Activated CD4-positive, CD25-positive, alpha-beta regulatory T cell treated with anti-CD3 and anti-CD28 coated beads, Interleukin-2, amount 50 U/mL, for 24 hours (primary cell): ENCODE measurements at regions not wholly inside any gene's neighbourhood (a gene's known extent, or its start where the extent isn't known, plus 50 kb on each side); places are given as distances from the start of the nearest gene placed in this dataset.
"Not testable (repeated sequence)": the region's sequence is repeated elsewhere in the genome, so short reads cannot be mapped to it uniquely, and the experiment has no call there.

Experiments
- ATAC-seq, 2 donors: fragments of 150-1000 bp; cut with Tn5 transposase; one replicate each; pipeline ENCODE4 v1.10.0; 2021; ENCODE audit warnings: mild to moderate bottlenecking in 1 of 2, moderate library complexity in 1 of 2

- ATAC-seq, result no peak
These were observed 283.7 kb downstream of the CD83 start for GRCh38 chr6:14401246-14401645.

- no peak for ATAC-seq
These were observed 289.2 kb downstream of the CD83 start for GRCh38 chr6:14406614-14407331.

GRCh38 chr6:14408446-14408845, 290.9 kb downstream of the CD83 start:
- ATAC-seq, result no peak

GRCh38 chr6:14412026-14412425, 294.5 kb downstream of the CD83 start:
- no peak for ATAC-seq

GRCh38 chr6:14415452-14415851, 297.9 kb downstream of the CD83 start:
- no peak for ATAC-seq

- ATAC-seq, result no peak
These were observed 299.8 kb downstream of the CD83 start for GRCh38 chr6:14417377-14417776.

GRCh38 chr6:14419224-14419623, 301.7 kb downstream of the CD83 start:
- not testable (repeated sequence) for ATAC-seq

- ATAC-seq, result no peak
These were observed 304.5 kb downstream of the CD83 start for GRCh38 chr6:14422061-14422460.

- no peak for ATAC-seq
These were observed 305.3 kb downstream of the CD83 start for GRCh38 chr6:14422917-14423316.

- no peak for ATAC-seq
These were observed 305.8 kb downstream of the CD83 start for GRCh38 chr6:14423330-14423729.

GRCh38 chr6:14423955-14424354, 306.4 kb downstream of the CD83 start:
- ATAC-seq, result peak; percentile 25 to 50

GRCh38 chr6:14425805-14426204, 308.2 kb downstream of the CD83 start:
- no peak for ATAC-seq

GRCh38 chr6:14426281-14426680, 308.7 kb downstream of the CD83 start:
- no peak for ATAC-seq

GRCh38 chr6:14428269-14428668, 310.7 kb downstream of the CD83 start:
- no peak for ATAC-seq

- ATAC-seq, result no peak
These were observed 311.8 kb downstream of the CD83 start for GRCh38 chr6:14429396-14429795.

GRCh38 chr6:14430218-14430617, 312.6 kb downstream of the CD83 start:
- ATAC-seq, result no peak

- no peak for ATAC-seq
These were observed 314.1 kb downstream of the CD83 start for GRCh38 chr6:14431385-14432330.

- ATAC-seq, result no peak
These were observed 317.5 kb downstream of the CD83 start for GRCh38 chr6:14434916-14435690.

- ATAC-seq, result no peak
These were observed 319.1 kb downstream of the CD83 start for GRCh38 chr6:14436592-14437132.

- no peak for ATAC-seq
These were observed 321.8 kb downstream of the CD83 start for GRCh38 chr6:14439419-14439818.

- no peak for ATAC-seq
These were observed 322.8 kb downstream of the CD83 start for GRCh38 chr6:14440215-14440910.
